HG03521 (cell line): ENCODE measurements at regions not wholly inside any gene's neighbourhood (a gene's known extent, or its start where the extent isn't known, plus 50 kb on each side); places are given as distances from the start of the nearest gene placed in this dataset.
"Not testable (repeated sequence)": the region's sequence is repeated elsewhere in the genome, so short reads cannot be mapped to it uniquely, and the experiment has no call there.

ENCODE experiments used
- ATAC-seq: cut with Tn5 transposase; IDR thresholded peaks from one replicate; pipeline ENCODE4 v1.9.1; 2021; ENCODE audit warnings: mild to moderate bottlenecking, moderate library complexity; ENCODE audit not compliant: unreplicated experiment

DNA sequence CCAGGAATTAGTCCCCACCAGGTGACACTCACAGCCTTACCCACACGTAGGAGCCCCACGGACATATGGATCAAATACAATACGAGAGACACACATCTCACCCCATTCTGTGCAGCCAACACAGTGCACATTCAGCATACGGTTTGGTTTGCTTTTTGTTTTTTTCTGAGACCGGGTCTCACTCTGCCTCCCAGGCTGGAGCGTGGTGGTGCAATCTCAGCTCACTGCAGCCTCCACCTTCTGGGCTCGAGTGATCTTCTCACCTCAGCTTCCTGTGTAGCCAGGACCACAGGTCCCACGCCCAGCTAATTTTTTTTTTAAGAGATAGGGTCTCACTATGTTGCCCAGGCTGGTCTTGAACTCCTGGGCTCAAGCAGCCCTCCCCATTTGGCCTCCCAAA lies 102.8 kb downstream of the POTEB start:
- ATAC-seq, result not testable (repeated sequence)

DNA sequence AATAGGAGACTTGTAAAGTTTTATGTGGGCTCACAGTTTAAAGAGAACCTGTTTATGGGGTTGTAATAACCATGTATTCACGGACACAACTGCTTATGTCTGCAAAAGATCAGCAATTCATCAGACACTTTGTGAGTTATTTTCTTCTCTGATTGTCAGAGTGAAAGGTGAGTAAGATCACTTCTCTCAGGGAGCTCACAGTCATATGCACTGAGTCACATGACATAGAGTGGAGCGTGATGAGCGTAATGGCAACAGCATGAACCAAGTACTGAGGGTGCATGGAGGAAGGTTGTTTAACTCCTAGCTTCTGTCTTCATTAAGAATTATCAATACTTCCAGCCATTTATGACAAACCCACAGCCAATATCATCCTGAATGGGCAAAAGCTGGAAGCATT lies 111.0 kb downstream of the POTEB start:
- ATAC-seq, result not testable (repeated sequence)

DNA sequence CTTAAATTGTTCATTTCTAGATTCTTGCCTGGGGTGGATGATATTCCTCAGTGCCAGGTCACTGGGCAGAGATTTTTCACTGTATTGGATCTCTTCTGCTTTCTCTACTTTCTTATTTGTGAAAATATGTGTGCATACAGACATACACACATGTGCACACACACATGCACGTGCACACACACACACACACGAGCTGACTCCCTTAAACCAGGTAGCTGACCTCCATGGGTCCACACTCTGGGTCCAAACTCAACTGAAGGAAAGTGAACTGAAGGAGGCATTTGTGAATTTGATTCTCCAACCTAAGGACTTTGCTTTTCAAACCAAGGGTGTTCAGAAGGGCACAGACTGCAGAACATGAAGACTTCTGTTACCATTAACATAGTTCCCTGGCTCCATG lies 113.8 kb downstream of the POTEB start:
- not testable (repeated sequence) for ATAC-seq

DNA sequence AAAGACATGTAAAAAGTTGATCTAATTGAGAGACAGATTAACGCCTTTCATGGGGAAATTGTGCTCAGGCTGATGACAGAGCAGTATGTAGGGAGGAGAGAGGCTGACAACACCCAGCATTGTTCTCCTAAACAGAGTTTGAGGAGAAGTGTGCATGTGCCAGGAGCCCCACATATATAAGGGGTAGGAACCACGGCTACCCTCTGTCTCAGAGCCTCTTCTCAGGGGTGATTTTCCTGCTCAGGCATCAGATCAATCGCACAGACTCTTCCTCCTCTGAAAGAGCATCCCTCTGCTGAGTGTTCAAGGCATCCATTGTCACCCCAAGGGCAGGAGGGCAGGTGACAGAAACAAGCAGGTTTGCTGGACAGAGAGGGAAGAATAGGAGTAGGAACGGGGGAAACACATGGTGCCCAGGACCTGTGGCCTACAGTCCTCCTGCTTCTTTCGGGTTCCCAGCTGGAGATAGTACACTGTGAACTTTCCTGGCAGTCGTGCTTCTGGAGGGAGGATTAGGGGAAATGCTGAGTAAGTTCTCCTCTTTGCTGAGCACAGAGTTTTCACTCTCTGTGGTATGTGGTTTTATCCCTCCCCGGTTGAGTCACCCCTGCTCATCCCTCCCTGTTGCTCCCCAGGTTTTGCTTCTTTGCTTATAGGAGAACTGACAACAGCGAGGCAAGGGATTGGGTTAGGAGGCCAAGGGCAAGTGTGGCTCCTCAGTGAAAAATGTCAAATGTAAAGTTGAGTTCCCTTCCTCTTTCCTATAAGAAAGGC lies 117.1 kb downstream of the POTEB start:
- ATAC-seq, result not testable (repeated sequence)

DNA sequence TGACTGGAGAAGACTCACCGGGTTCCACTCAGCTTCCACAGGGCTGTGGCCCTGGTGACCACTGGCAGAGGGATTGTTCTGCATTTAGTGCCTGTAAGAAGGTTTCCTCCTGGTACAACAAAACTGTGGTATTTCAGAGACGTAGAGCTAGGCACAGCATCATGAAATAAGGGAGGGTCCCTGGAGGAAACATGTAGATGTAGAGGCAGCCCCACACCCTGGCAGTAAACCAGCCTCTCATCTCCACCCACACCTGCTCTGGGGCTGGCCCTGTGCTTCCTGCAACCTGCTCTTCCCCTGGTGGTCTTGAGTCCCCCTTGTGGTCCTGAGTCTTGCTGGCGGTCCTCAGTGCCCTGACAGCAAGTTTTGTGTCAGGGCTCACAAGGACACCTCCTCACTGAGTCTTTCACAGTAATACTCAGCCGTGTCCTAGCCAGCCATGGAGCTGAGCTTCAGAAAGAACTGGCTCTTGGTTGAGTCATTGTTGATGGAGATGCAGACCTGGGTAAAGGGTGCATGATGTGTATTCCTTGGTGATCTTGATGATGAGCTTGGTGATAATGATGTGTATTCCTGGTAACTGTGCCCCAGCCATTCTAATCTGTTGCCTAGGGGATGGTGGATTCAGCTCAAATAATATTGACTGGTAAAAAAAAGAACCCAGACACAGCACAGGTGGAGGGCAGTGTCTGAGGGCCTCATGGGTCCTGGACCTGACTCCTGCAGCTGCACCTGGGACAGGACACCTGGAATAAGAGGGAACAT lies 118.0 kb downstream of the POTEB start:
- ATAC-seq, result not testable (repeated sequence)

DNA sequence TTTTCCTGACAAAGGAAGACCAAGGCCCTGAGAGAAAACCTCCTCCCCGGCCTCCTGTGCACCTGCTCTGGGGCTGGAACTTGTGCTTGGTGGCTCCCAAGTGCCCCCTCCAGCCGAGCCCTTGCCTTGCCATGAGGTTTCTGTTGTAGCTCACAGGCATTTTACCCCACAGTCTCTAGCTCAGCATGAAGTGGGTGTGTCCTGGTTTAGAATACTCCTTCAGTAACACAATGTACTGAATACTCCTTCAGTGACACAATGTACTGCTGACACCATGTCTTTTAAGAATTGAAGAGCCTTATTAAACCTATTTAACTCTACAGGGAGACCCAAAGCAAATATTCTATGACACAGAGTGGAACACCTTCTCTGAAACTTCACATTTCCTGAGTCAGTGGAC lies 123.7 kb downstream of the POTEB start:
- ATAC-seq, result not testable (repeated sequence)

DNA sequence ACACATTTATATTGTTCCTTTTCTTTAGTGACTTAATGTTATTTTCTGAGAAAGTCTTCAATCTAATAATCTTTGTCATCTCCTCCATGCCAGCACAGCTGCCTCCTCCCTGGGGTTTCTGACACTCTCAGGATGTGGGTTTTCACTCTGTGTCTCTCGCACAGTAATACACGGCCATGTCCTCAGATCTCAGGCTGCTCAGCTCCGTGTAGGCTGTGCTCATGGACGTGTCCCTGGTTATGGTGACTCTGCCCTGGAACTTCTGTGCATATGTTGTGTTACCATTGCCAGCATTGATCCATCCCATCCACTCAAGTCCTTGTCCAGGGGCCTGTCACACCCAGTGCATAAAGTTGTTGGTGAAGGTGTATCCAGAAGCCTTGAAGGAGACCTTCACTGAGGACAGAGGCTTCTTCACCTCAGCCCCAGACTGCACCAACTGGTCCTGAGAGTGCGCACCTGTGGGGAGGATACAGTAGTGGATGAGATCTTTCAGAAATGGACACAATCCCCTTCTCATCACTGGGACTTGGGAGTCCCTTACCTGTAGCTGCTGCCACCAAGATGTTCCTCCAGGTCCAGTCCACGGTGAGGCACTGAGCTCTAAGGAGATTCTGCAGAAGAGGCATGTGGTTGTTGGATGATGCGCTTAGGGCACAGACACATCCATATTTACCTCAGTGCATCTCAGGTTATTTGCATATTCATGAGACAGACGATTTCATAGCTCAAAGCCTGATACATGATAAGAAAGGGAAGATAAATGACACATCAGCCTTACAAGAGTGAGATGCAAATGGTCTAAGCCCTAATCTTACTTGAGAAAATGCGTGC lies 125.2 kb downstream of the POTEB start:
- ATAC-seq, result not testable (repeated sequence)

DNA sequence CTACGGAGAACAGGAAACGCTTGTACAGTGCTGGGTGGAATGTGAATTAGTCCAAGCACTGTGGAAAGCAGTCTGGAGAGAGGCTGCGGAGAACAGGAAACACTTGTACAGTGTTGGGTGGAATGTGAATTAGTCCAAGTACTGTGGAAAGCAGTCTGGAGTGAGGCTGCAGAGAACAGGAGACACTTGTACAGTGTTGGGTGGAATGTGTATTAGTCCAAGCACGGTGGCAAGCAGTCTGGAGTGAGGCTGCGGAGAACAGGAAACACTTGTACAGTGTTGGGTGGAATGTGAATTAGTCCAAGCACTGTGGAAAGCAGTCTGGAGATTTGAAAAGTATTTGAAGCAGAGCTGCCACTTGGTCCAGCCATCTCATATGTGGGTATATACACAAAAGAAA lies 128.4 kb downstream of the POTEB start:
- not testable (repeated sequence) for ATAC-seq

DNA sequence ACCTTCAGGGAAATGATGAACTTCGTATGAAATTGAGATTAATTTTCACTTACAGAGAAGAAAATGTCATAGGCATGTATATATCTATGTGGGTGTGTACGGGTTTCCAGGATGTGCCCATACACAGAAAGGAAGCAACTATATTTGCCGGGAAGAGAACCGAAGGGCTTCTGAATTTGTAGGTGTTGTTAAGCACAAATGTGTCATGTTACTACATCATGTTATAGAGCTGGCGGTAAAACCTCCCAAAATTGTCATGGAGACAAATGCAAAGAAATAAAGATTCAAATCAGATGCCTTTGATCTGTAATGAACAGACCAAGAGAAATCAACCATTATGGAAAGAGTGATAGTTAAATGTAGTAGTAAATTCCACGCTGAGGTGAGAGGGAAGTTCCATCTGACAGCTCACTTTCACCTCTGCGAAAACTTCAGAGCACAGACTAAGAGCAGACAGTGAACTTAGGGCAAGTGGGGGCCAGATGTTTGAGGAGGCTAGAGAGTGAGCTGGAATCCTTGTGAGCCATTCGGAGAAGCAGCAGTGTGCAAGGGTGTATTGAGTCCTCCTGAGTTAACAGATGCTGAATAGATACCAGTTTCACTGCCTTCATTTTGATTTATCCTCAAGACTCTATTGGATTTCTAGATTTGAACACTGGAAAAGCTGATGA lies 133.2 kb downstream of the POTEB start:
- ATAC-seq, result not testable (repeated sequence)

DNA sequence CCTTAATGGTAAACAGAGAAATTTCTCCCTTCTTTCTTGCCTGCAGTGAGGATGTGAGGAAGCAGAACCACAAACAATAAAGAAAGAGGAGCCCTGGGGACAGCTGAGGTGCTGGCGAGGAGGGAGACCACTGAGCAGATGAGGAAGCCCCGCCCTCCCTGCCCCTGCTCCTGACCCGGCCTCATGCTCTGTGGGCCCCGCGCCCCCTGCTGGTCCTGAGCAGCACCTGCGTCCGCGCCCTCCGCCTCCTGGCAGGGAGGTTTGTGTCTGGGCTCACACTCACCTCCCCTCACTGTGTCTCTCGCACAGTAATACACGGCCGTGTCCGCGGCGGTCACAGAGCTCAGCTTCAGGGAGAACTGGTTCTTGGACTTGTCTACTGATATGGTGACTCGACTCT lies 135.5 kb downstream of the POTEB start:
- not testable (repeated sequence) for ATAC-seq

DNA sequence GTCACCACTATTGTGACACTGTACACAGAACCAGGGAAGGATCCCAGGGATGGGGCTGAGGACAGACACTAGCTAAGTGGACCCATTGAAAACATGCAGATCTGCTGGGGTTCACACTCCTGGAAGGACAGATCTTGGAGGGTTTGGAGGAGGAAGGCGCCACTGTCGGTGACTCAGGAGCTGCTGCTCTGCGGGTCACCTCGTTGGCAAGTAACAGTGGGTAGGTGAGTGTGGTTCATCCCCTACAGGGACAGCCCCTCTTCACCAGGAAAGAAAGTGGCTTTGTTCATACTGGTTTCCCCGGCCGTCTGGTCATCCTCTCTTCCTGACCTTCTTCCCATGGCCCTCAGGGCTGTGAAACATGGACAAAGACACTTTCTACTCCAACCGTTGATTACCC lies 139.5 kb downstream of the POTEB start:
- not testable (repeated sequence) for ATAC-seq

DNA sequence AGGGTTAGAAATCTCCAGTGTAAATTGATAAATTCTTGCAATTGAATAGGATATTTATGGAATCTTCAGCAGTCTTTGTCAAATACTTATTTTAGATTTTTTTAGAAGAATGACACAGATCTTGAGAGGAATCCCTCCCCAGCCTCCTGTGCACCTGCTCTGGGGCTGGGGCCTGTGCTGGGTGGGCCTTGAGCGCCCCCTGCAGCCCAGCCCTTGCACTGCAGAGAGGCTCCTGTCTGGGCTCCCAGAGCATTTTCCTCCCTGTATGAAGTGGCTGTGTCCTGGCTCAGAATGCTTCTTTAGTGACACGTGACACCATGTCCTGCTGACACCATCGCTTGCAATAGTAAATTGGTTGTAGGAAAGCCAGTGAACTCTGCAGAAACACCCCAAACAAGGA lies 141.1 kb downstream of the POTEB start:
- not testable (repeated sequence) for ATAC-seq

DNA sequence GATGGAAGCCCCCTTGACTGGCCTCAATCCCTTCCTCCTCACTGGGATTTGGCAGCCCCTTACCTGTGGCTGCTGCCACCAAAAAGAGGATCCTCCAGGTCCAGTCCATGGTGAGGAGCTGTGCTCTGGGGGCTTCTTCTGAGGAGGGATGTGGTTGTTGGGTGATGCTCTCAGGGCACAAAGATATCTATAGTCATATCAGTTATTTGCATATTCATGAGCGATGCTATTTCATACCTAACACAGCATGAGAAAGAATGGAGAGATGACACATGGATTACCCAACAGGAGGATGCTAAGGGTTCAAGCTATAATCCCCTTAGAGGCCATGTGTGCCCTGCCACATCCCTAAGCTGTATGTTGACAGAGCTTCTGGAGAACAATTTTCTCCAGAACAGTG lies 141.7 kb downstream of the POTEB start:
- ATAC-seq, result not testable (repeated sequence)

DNA sequence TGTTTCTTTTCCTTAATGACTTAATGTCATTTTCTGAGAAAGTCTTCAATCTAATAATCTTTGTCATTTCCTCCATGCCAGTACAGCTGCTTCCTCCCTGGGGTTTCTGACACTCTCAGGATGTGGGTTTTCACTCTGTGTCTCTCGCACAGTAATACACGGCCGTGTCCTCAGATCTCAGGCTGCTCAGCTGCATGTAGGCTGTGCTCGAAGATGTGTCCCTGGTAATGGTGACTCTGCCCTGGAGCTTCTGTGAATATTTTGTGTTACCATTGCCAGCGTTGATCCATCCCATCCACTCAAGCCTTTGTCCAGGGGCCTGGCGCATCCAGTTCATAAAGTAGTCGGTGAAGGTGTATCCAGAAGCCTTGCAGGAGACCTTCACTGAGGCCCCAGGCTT lies 142.2 kb downstream of the POTEB start:
- not testable (repeated sequence) for ATAC-seq

DNA sequence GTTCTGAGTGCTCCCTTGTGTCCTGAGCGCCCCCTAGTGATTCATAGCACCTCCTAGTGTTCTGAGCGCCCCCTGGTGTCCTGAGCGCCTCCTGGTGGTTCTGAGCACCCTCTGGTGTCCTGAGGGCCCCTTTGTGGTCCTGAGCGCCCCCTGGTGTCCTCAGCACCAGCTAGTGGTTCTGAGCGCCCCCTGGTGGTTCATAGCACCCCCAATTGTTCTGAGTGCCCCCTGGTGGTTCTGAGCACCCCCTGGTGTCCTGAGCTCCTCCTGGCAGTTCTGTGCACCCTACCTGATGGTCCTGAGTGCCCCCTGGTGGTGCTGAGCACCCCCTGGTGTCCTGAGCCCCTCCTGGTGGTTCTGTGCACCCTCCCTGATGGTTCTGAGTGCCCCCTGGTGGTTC lies 146.0 kb downstream of the POTEB start:
- ATAC-seq, result peak; percentile 49

DNA sequence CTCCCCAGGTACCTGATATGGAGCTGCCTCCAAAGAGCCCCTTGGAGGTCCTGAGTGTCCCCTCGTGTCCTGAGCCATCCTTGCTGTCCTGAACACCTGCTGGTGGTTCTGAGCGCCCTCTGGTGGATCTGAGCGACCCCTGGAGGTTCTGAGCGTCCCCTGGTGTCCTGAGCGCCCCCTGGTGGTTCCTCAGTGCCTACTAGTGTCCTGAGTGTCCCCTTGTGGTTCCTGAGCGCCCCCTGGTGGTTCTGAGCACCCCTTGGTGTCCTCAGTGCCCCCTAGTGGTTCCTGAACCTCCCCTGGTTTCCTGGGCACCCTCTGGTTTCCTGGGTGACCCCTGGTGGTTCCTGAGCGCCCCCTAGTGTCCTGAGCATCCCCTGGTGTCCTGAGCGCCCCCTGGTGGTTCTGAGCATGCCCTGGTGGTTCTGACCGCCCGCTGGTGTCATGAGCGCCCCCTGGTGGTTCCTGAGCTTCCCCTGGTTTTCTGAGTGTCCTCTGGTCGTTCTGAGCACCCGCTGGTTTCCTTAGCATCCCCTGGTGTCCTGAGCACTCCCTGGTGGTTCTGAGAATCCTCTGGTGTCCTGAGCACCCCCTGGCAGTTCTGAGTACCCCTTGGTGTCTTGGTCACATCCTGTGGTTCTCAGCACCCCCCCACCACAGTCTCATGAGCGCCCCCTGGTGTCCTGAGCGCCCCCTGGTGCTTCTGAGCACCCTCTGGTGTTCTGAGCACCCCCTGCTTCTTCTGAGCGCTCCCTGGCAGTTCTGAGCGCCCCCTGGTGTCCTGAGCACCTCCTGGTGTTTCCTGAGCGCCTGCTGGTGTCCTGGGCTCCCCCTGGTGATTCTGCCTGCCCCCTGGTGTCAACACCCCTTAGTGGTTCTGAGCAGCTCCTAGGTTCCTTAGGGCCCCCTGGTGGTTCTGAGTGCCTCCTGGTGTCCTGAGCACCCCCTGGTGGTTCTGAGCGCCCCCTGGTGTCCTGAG lies 146.8 kb downstream of the POTEB start:
- peak; percentile 63 for ATAC-seq

DNA sequence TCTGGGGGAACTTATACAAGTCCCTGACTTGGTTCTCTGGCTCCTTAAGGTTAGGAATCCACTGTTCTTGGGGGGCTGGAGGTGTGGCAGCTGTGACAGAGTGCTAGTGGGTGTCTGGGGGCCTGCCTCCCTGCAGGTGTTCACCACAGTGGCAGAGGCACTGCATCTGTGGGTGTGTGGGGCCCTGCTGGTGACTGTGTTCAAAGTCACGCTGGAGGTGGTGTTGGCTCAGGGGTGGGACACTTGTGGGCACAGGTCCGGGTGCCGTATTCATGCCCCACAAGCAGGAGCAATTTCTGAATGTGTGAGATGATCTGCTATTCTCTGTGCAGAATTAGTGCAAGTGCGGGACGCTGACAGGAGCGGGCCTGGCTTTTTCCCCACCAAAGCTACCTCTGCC lies 152.5 kb downstream of the POTEB start:
- ATAC-seq, result not testable (repeated sequence)

DNA sequence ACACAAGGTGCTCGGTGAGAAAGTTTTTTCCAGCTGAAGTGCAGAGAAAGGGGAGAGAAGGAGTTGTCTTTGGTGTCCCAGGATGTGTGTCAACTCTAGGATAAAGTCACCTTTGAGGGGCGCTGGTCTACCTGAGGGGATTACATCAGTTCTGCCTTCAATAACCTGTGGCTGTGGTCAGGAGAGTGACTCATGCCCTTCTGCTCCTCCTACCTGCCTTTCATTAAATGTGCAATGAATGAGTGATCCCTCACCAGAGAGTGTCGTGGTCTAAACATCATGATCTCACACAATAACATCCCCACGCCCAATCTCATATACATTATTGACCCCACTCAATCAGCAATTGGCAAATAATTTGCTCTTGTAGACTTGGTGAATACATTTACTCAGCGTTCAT lies 156.4 kb downstream of the POTEB start:
- not testable (repeated sequence) for ATAC-seq

DNA sequence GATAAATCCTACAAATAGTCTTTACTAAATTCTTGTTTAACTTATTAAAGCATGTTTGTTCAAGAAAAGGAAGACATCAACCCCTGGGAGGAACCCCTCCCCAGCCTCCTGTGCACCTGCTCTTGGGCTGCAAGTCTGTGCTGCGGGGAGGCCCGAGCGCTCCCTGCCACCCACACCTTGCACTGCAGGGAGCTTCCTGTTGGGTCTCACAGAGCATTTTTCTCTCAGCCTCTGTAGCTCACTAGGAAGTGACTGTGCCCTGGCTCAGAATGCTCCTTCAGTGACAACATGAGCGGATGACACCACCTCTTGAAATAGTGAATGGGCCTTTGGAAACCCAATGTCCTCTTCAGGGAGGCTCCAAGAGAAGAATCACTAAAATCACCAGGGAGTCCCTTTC lies 158.8 kb downstream of the POTEB start:
- ATAC-seq, result peak; percentile 66

DNA sequence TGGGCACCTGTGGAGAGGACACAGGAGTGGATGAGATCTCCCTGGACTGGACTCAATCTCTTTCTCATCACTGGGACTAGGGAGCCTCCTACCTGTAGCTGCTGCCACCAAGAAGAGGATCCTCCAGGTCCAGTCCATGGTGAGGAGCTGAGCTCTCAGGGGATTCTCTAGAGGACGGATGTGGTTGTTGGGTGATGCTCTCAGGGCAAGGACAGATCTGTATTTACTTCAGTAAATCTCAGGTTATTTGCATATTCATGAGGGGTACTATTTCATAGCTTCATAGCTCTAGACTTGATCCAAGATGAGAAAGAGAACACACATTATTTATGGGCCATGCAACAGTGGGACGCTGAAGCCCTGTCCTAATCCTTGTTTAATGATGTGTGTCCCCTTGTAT lies 159.4 kb downstream of the POTEB start:
- ATAC-seq, result peak; percentile 78
